HG02840 (cell line): ENCODE measurements at regions not wholly inside any gene's neighbourhood (a gene's known extent, or its start where the extent isn't known, plus 50 kb on each side); places are given as distances from the start of the nearest gene placed in this dataset.
"Not testable (repeated sequence)": the region's sequence is repeated elsewhere in the genome, so short reads cannot be mapped to it uniquely, and the experiment has no call there.

Experiments used
- ATAC-seq: cut with Tn5 transposase; IDR thresholded peaks from one replicate; pipeline ENCODE4 v1.9.1; 2021; ENCODE audit warnings: mild to moderate bottlenecking, moderate library complexity, moderate number of reproducible peaks; ENCODE audit not compliant: unreplicated experiment, low FRiP score

DNA sequence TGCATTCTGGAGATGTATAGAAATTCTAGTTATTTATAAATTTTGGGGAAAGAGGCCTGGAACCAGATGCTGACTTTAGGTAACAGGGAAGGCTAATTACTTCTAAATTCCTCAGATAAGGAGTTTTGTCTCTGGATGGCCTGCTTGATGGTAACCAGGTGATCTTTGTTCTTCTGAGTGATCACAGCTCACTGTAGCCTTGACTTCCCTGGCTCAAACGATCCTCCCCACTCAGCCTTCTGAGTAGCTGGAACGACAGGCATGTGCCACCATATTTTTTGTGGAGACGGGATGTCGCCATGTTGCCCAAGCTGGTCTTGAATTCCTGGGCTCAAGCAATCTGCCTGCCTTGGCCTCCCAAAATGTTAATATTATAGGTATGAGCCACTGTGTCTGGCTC, 54.4 kb upstream of the MSH6 start:
- ATAC-seq = no peak

DNA sequence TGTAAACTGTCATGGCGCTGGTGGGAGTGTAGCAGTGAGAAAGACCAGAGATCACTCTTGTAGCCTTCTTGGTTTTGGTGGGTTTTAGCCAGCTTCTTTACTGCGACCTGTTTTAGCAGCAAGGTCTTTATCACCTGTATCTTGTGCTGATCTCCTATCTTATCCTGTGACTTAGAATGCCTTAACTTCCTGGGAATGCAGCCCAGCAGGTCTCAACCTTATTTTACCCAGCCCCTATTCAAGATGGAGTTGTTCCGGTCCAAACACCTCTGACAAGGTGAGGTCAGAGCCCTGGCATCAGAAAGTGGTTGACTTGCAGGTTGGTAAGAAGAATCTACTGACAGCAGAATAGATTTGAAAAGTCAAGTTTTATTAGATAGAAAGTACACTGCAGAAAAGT, 55.0 kb upstream of the MSH6 start:
- ATAC-seq = no peak

DNA sequence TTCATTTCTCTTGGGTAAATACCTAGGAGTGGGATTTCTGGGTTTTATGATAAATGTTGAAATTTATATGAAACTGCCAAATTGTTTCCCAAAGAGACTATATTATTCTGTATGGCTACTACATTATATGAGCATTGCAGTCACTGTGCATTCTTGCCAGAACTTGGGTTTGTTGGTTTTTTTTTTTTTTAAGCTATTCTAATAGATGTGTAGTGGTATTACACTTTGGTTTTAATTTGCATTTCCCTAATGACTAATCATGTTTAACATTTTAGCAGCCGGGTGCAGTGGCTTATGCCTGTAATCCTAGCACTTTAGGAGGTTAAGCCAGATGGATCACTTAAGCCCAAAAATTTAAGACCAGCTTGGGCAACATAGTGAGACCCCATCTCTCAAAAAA, 56.0 kb upstream of the MSH6 start:
- not testable (repeated sequence) for ATAC-seq

DNA sequence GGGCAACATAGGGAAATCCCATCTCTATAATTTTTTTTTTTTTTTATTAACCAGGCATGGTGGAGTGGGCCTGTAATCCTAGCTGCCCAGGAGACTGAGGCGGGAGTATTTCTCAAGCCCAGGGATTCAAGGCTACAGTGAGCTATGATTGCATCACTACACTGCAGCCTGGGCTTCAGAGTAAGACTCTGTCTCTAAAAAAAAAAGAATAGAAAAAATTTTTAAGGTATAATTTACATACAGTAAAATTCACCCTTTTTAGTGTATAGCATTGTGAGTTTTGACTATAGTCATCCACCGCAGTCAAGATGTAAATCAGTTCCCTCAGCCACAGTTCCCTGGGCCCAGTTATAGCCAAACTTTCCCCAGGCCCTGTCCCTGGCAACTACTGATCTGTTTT, 57.1 kb upstream of the MSH6 start:
- no peak for ATAC-seq

DNA sequence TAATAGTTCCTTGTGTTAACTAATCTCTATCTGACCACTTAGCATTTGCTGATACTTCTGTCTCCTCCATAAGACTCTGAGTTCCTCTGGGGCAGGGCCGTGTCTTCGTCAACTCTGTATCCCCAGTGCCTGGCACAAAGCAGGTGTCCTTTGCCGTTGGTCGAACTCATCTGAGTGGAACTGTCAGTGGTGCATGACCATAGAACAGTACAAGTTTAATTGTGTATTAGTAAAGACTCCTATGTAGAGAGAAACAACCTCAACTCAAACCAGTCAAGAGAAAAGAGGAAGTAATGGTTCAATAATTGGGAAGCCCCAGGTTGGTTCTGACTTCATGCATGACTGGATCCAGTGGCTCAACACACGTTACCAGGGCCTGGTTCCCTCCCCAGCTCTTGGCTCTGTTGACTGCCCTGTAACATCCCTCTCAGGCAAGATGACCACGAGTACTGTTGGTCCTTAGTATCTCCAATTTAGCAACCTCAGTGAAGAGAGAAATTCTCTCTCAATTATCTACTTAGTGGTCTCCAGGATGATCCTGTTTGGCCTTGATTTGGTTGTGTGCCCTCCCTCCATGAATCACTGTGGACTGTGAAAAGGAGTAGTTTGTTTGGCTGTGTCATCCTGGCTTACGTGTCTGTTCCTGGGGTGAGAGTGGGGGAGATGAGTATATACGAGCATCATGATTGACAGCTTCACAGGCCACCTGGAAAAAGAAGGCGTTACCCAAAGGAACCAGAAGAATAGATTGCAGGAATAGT, 58.5 kb upstream of the MSH6 start:
- ATAC-seq = peak; percentile 81

DNA sequence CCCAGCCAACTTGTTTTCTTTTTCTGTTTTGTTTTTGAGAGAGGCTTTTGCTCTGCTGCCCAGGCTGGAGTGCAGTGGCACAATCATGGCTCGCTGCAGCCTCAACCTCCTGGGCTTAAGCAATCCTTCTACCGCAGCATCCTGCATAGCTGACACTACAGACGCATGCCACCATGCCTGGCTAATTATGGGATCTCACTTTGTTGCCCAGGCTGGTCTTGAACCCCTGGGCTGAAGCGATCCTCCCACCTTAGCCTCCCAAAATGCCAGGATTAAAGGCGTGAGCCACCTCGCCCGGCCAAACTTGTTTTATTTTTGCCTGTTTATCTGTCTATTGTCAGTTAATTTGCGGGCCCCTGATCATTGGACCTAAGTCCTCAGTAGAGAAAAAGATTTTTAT, 61.6 kb upstream of the MSH6 start:
- ATAC-seq = no peak

DNA sequence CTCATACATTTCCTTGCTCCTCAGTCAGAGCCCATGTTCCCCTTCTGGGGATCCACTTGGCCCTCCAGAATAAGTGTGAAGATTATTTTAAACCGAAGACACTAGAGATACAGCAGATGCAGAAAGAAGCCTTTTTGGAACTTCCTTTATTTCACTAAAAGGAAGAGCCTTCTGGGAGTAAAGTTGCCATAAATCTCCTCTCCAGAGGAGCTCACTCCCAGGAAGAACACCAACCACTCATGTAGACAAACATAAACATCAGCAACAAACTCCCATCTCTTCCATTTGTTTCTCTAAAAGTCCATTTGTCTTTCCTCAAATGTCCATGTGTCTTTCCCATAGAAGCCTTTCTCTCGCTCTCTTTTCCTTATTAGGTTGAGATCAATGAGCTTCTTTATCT, 62.4 kb upstream of the MSH6 start:
- no peak for ATAC-seq

DNA sequence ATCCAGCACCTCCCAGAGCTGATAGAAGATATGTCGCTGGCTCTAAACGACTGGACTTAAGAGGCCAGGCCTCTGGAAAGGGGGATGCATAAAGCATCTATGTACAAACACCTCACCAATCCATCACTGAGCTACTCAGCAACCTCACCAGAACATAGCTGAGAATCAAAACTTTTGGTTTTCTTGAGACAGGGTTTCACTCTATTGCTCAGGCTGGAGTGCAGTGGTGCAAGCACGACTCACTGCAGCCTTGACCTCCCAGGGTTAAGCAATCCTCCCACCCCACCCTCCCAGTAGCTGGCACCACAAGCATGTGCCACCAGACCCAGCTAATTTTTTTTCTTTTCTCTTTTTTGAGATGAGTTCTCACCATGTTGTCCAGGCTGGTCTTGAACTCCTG, 62.9 kb upstream of the MSH6 start:
- no peak for ATAC-seq

DNA sequence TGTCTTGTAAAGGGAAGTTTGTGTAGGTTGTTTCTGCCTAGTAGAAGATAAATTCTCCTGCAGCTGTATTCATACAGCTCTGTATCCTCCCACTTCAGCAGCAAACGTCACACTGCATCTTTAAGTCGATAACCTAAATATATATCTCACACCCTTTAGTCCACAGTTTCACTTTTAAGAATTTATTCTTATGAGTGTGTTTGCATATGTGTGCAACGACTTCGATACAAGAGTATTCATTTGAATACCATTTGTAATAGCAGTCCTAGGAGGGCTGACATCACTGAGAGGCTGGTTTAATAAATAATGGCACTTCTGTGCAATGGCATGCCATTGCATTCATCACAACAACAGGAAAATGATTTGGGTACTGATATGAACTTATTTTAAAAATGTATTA, 63.8 kb upstream of the MSH6 start:
- peak; percentile 59 for ATAC-seq

DNA sequence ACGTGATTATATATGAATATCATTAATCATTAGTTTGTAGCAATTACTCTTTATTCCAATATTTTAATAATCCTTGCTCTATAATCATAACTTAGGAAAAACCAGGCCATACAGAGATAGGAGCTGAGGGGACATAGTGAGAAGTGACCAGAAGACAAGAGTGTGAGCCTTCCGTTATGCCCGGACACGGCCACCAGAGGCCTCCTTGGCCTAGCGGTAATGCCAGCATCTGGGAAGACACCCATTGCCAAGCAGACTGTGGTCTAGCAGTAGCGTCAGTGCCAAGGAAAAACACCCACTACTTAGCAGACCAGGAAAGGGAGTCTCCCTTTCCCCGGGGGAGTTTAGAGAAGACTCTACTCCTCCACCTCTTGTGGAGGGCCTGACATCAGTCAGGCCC, 66.6 kb upstream of the MSH6 start:
- ATAC-seq = not testable (repeated sequence)

DNA sequence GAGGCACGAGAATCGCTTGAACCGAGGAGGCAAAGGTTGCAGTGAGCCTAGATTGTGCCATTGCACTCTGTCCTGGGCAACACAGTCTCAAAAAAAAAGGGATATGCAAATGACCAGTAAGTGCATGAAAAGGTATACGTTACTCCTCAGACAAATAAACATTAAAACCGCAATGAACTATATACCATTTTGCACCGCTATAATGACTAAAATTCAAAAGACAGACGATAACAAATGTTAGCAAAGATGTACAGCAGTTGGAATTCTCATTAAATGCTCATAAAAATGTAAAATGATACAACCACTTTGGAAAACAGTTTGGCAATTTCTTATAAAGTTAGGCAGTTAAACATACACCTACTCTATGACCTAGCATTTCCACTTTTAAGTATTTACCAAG, 67.4 kb upstream of the MSH6 start:
- ATAC-seq = no peak

DNA sequence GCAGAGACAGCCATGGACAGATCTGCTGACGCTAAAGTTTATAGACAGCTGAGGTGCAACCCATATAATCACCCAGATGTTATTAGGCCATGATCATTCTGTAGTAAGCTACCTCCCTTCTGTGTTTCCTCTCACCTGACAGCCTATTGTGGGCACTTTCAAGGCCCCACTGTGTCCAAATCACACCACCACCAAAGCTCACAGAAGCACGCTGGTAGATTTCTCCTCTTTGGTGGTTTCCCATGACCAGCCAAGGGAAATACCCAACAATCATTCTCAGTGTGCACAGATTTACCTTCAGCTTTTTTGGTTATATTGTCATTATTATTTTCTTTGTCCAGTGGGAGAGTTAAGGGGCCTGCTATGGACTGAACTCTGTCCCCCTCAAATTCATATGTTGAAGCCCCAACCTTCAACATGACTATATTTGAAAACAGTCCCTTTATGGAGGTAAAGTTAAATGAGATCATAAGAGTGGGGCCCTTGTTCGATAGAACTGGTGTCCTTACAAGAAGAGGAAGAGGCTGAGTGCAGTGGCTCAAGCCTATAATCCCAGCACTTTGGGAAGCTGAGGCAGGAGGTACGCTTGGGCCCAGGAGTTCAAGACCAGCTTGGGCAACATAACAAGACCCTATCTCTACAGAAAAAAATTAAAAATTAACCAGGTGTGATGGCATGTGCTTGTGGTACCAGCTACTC, 74.0 kb upstream of the MSH6 start:
- peak; percentile 82 for ATAC-seq

DNA sequence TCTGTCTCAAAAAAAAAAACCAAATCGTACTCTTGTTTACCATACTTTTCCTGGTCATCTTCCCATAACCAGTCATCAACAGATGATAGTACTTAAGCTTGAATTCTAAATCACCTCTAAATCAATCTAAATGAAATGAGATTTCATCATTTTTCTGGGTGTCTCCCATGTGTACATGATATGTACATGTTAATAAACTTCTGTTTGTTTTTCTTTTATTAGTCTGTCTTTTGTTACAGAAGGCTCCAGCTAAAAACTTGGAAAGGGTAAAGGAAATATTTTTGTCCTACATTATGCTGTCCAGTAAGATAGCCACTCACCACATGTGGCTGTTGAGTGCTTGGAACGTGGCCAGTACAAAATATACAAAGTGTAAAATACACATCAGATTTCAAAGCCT, 78.7 kb upstream of the MSH6 start:
- ATAC-seq = no peak

DNA sequence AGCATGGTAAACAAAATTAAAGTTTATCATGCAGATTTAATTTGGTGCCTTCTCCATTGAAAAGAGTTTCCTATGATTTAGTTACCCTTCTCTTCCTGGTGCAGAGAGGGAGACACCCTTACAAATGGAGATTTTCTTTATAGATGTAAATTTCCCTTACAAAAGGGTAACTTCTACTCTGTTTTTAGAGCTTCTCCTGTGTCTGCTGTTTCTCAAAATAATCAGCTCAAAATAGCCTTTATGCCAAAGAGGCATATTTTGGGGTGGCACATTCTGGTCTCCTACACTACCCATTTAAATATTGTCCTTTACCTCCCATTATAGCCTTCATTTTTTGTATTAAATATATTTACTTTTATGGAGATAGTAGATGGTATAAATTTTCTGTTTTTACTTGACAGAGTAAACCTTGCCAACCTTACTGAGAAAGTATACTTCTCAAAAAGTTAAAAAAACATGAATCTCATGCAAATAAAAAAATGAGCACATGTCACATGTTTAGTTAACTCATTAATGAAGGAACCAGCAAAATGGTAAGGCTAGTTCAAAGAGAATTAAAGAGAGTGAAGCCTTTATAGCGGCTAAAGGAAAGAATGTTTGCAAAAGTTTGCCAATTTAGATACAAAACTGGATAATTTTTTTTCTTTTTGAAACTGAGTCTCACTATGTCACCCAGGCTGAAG, 83.3 kb upstream of the MSH6 start:
- no peak for ATAC-seq

DNA sequence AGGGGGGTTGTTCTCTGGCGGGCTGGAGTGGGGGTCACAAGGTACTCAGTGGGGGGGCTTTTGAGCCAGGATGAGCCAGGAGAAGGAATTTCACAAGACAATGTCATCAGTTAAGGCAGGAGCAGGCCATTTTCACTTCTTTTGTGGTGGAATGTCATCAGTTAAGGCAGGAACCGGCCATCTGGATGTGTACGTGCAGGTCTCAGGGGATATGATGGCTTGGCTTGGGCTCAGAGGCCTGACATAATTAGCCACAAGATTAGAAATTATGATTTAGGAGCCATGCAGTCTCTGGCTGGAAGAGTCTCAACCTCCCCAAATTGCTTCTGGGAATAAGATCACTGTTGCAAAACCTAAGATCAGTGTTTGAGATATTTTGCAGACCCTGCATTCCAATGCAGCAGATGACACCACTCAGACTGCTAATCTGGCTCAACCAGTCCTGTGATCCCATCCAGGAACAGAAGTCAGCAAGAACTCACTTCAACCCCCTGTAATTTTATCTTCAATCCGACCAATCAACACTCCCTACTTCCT, 84.4 kb upstream of the MSH6 start:
- ATAC-seq = not testable (repeated sequence)

DNA sequence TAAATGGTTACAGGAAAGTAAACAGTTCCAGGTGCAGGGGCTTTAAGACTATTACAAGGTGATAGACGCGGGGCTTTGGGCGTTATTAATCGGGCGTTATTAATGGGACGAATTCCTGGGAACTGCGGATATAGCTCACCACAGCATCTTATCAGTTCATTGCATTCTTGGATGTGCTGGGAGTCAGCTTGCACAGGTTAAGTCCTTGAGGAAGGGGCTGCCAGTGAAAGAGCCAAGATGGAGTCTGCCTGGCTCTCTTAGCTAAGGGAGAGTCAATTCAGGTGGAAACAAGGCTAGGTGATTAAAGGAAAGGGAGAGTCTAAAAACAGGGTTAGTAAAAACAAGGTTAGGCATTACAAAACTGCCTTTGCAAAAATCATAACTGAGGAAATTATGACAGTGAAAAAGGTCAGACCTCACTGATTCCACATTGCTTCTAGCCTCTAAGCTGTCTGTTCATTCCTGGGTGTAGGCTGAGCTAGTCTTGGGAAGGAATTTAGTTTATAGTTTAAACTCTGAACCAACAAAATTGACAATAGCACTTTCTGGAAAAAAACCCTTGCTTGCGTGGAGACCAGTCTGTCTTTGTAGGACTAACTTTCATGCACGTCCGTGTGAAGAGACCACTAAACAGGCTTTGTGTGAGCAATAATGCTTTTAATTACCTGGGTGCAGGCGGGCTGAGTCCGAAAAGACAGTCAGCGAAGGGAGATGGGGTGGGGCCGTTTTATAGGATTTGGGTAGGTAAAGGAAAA, 85.1 kb upstream of the MSH6 start:
- ATAC-seq = not testable (repeated sequence)

DNA sequence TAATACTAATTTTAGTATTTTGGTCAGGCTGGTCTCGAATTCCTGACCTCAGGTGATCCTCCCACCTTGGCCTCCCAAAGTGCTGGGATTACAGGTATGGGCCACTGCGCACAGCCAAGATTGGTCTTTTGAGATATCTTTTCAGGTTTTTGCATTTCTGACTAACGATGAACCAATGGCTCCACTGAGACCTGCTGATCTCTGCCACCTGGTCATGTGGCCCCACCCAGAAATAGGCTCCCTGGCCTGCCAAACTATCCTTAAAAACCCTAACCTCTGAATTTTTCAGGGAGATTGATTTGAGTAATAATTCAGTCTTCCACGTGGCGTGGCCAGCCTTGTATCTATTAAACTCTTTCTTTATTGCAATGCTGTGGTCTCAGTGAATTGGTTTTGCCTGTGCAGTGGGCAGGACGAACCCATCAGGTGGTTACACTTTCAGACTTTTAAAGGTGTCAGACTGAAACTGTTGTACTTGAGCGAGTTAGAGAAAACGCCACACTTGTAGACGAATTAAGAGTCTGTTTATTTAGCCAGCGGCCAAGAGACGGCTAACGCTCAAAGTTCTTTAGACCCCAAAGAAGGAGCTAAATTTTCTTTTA, 85.8 kb upstream of the MSH6 start:
- peak; percentile 53 for ATAC-seq

DNA sequence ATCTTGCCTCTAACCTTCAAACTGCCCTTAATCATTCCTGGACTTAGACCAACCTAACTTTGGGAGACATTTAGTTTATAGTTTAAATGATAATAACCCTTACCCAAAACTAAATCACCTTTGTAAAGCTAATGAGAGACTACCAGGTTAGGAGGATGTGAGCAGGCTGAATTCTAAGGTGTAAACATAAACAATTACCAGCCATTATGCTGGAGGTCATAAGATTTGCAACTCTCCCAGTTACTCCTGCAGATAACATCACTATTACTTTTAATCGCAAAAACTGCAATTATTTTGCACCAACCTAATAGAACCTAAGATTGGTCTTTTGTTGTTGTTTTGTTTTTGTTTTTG, 86.5 kb upstream of the MSH6 start:
- no peak for ATAC-seq

DNA sequence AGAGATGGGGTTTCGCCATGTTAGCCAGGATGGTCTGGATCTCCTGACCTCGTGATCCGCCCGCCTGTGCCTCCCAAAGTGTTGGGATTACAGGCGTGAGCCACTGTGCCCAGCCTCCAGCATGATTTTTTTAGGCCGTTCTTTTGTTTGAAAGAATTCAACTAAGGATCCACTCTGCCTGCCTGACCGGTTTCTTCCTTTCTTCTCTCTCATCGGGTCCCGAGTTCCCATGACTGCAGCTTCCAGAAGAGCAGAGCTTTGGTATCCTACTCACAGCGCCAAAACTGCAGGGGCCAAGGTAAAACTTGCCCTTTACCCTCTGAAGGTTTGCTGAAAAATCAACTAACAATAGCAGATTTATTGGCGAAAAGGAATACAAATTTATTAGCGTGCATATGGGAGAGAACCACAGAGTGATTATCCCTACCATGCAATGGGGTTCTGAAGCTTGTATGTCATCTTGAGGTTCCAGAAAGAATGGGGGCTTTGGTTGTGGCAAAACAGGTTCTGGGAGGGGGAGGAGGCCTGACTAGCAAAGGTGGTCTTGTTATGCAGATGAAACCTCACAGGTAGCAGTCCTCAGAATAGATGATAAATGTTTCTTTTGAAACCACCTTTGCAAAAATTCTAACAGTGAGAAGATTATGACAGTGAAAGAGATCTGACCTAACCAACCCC, 87.0 kb upstream of the MSH6 start:
- no peak for ATAC-seq

DNA sequence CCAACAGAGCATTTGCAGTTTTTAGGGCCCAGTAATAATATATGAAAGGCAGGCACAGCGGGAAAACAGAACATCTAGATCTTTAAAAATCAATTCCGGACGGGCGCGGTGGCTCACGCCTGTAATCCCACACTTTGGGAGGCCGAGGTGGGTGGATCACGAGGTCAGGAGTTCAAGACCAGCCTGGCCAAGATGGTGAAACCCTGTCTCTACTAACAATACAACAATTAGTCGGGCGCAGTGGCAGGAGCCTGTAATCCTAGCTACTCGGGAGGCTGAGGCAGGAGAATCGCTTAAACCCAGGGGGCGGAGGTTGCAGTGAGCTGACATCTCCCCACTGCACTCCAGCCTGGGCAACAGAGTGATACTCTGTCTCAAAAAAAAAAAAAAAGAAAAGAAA, 88.5 kb upstream of the MSH6 start:
- ATAC-seq = not testable (repeated sequence)
